ENCODE measurements at regions not wholly inside any gene's neighbourhood (a gene's known extent, or its start where the extent isn't known, plus 50 kb on each side); places are given as distances from the start of the nearest gene placed in this dataset.

DNA sequence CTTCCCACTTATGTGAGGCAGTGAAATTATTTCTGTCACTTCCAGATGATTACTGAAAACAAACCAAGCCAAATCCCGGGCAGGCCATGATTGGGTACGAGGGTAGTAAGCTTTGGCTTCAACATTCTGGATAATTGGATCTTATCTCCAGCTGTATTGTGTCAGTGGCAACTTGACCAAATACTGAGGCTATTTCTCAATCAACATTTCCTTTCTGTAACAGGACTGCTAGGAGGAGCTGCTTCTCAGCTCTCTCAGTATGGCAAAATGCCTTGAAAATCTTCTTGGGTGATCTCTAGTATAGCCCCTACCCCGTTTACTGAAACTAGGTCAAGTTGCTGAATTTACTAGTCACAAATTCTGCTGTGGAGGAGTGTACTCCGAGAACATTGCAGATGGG lies 169.3 kb upstream of the FRMPD4 start:
- no peak for DNase-seq
- Mint-ChIP-seq H3K4me1 (no peaks in the 10 kb centered on the region), H3K9me3 (no peaks in the 10 kb centered on the region), H3K27me3 (no peaks in the 10 kb centered on the region), H3K4me3 (no peak overlapping the region), H3K36me3 (ENCODE audit: low read depth) (no peaks in the 10 kb centered on the region), H3K27ac (no peak overlapping the region)
- intact Hi-C loops (cut with micrococcal nuclease) = no loop called here

DNA sequence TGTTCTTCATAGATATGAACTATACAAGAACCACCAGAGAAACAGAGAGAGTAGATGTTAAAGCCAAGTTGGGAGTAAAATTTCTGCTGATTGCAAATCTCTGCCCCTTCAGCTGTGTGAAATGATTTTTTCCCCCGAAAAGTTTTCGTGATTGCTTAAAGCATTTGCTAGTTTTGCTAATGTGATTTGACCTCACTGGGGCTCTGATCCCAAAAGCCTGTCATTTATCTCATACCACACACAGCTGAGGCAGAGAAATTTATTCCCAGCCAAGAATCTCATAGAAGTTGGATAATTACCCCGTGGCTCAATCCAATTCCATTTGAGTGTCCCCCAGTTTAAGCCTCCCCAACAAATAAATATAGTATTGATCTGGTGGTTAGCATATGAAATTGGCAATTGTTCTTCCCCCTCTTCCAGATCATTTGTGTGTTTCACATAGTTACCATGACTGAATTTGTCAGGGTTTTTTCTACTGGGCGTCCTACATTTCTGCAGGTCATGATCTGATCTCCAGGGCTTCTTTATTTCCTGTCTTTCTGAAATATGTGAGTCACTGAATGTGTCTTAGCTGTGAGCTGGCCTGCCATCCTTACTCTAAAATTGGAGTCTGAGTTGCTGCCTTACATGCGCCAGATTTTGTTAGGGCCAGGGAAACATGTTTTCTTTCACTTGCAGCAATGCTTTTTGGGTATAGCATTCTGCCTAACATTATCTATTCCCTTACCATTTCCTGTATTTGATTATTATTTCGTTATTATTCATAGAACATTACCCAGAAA lies 167.5 kb upstream of the FRMPD4 start:
- H3K9me3 Mint-ChIP-seq = no peaks in the 10 kb centered on the region
- H3K4me3 Mint-ChIP-seq = no peak overlapping the region
- DNase-seq = no peak
- no peaks in the 10 kb centered on the region for H3K4me1 Mint-ChIP-seq
- H3K27me3 Mint-ChIP-seq = no peaks in the 10 kb centered on the region
- H3K27ac Mint-ChIP-seq = no peak overlapping the region
- intact Hi-C loops (cut with micrococcal nuclease) = no loop called here
- no peaks in the 10 kb centered on the region for H3K36me3 Mint-ChIP-seq (ENCODE audit: low read depth)

DNA sequence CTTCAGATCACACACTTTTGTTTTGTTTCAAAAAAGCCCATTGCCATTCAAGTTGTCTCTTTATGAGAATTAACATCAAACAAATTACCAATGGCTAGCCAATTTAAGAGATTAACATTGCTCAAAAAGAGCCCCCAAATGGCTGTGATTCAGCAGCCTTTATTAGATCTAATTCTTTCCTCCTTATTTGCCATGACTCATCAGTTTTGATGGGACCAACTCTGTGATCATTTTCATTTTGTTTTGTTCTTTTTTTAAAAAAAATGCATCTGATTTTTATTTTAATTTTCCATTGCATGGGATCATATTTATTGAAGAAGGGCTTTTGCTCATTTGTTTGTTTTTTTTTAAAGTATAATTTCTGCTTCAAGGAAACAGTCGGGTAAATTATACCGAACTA lies 161.6 kb upstream of the FRMPD4 start:
- no peak overlapping the region for H3K27ac Mint-ChIP-seq
- no peak for DNase-seq
- H3K4me3 Mint-ChIP-seq = no peak overlapping the region
- intact Hi-C loops (cut with micrococcal nuclease) = no loop called here
- H3K9me3 Mint-ChIP-seq = no peaks in the 10 kb centered on the region
- H3K36me3 Mint-ChIP-seq (ENCODE audit: low read depth) = no peaks in the 10 kb centered on the region
- no peaks in the 10 kb centered on the region for H3K27me3 Mint-ChIP-seq
- no peaks in the 10 kb centered on the region for H3K4me1 Mint-ChIP-seq

- no peaks in the 10 kb centered on the region for H3K36me3 Mint-ChIP-seq (ENCODE audit: low read depth)
- intact Hi-C loops (cut with micrococcal nuclease) = no loop called here
- no peaks in the 10 kb centered on the region for H3K9me3 Mint-ChIP-seq
- no peaks in the 10 kb centered on the region for H3K4me1 Mint-ChIP-seq
- no peak overlapping the region for H3K4me3 Mint-ChIP-seq
- H3K27ac Mint-ChIP-seq = no peak overlapping the region
- H3K27me3 Mint-ChIP-seq = no peaks in the 10 kb centered on the region
- no peak for DNase-seq
Measured at GRCh38 chrX:11992271-11992670, 146.0 kb upstream of the FRMPD4 start.

DNA sequence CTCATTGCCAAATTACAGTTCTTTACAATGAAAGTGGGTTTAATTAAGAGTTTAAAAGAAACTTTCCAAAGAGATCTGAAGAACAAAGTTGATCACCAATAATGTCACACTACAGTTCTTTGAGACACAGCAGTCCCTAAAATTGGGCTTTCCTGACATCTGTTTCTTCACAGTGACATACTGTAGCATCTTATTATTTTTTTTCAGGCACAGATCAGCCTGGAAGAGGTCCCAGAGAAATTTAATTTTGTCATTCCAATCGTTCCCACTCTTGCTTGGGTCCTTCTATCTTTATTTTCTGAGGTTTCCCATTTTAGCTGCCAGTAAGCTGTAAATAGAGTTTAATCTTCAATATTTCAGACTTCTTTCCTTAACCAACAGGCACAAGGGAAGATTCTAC lies 143.1 kb upstream of the FRMPD4 start:
- H3K27ac Mint-ChIP-seq = no peak overlapping the region
- no peaks in the 10 kb centered on the region for H3K9me3 Mint-ChIP-seq
- intact Hi-C loops (cut with micrococcal nuclease) = no loop called here
- H3K4me1 Mint-ChIP-seq = no peaks in the 10 kb centered on the region
- H3K4me3 Mint-ChIP-seq = no peak overlapping the region
- no peaks in the 10 kb centered on the region for H3K36me3 Mint-ChIP-seq (ENCODE audit: low read depth)
- no peak for DNase-seq
- H3K27me3 Mint-ChIP-seq = no peaks in the 10 kb centered on the region

DNA sequence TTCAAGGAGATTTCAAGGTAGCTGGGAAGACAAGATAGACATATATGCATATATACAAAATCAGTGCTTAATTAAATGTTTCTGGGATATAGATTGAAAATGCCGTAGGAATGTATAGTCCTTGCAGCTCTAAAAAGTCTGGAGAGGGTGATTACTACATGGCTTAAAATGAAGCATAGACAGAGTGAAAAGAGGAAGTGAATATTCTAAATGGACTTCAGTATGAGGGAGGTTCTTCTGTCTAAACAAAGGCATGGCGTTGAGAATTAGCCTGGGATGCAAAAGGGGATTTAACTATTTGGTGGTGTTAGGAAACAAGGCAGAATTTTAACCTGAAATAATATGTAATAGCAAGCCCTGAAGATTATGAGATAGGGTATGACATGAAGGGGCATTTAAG lies 141.5 kb upstream of the FRMPD4 start:
- DNase-seq = no peak
- Mint-ChIP-seq H3K36me3 (ENCODE audit: low read depth) (no peaks in the 10 kb centered on the region), H3K4me3 (no peak overlapping the region), H3K9me3 (no peaks in the 10 kb centered on the region), H3K4me1 (no peaks in the 10 kb centered on the region), H3K27ac (no peak overlapping the region), H3K27me3 (peaks cover 2% of the 10 kb centered on the region)
- intact Hi-C loops (cut with micrococcal nuclease) = no loop called here

DNA sequence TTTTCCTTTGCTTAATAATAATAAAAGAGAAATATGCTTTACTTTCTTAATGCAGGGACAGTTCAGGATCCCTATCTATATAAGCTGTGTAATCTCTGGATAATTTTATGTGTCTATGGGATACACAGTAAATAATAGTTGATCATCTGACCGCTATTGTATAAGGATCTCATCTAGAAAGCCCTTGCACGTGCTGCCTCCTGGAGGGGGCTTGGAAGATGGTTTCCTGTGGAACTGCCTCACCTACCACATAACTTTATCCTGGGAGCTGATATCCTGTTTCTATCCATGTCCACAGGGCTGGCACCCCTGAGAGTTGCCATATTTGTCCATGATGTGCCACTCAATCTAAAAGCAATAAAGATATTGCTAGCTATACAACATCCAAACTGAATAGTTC lies 139.3 kb upstream of the FRMPD4 start:
- Mint-ChIP-seq H3K4me3 (no peak overlapping the region), H3K36me3 (ENCODE audit: low read depth) (no peaks in the 10 kb centered on the region), H3K9me3 (no peaks in the 10 kb centered on the region), H3K4me1 (no peaks in the 10 kb centered on the region), H3K27ac (no peak overlapping the region), H3K27me3 (peaks cover 2% of the 10 kb centered on the region)
- intact Hi-C loops (cut with micrococcal nuclease) = no loop called here
- no peak for DNase-seq

- no peak for DNase-seq
- H3K27ac Mint-ChIP-seq = no peak overlapping the region
- H3K36me3 Mint-ChIP-seq (ENCODE audit: low read depth) = no peaks in the 10 kb centered on the region
Measured at GRCh38 chrX:12002876-12003275, 135.4 kb upstream of the FRMPD4 start.

GRCh38 chrX:12007881-12008280 lies 130.4 kb upstream of the FRMPD4 start:
- Mint-ChIP-seq H3K4me3 (no peak overlapping the region), H3K9me3 (no peaks in the 10 kb centered on the region), H3K36me3 (ENCODE audit: low read depth) (no peaks in the 10 kb centered on the region), H3K27me3 (no peaks in the 10 kb centered on the region), H3K27ac (no peak overlapping the region), H3K4me1 (peaks cover 2% of the 10 kb centered on the region)
- DNase-seq = no peak
- intact Hi-C loops (cut with micrococcal nuclease) = no loop called here

More at GRCh38 chrX:12002876-12003275, 135.4 kb upstream of the FRMPD4 start:
- Mint-ChIP-seq H3K27me3 (peaks cover 2% of the 10 kb centered on the region), H3K4me1 (peaks cover 2% of the 10 kb centered on the region), H3K4me3 (no peak overlapping the region), H3K9me3 (no peaks in the 10 kb centered on the region)
- intact Hi-C loops (cut with micrococcal nuclease) = no loop called here

GRCh38 chrX:12010436-12010835 lies 127.8 kb upstream of the FRMPD4 start:
- intact Hi-C loops (cut with micrococcal nuclease) = no loop called here
- Mint-ChIP-seq H3K27ac (no peak overlapping the region), H3K4me1 (peaks cover 2% of the 10 kb centered on the region), H3K36me3 (ENCODE audit: low read depth) (no peaks in the 10 kb centered on the region), H3K27me3 (no peaks in the 10 kb centered on the region), H3K4me3 (no peak overlapping the region), H3K9me3 (no peaks in the 10 kb centered on the region)
- no peak for DNase-seq

- no peak overlapping the region for H3K4me3 Mint-ChIP-seq
- H3K36me3 Mint-ChIP-seq (ENCODE audit: low read depth) = no peaks in the 10 kb centered on the region
- intact Hi-C loops (cut with micrococcal nuclease) = no loop called here
- H3K27me3 Mint-ChIP-seq = no peaks in the 10 kb centered on the region
- DNase-seq = no peak
- no peak overlapping the region for H3K27ac Mint-ChIP-seq
- no peaks in the 10 kb centered on the region for H3K9me3 Mint-ChIP-seq
- peaks cover 2% of the 10 kb centered on the region for H3K4me1 Mint-ChIP-seq
Measured at GRCh38 chrX:12011075-12011474, 127.2 kb upstream of the FRMPD4 start.

GRCh38 chrX:12013211-12013618 lies 125.1 kb upstream of the FRMPD4 start:
- H3K36me3 Mint-ChIP-seq (ENCODE audit: low read depth) = no peaks in the 10 kb centered on the region
- no peaks in the 10 kb centered on the region for H3K27me3 Mint-ChIP-seq
- no peak for DNase-seq
- intact Hi-C loops (cut with micrococcal nuclease) = no loop called here
- H3K4me1 Mint-ChIP-seq = no peaks in the 10 kb centered on the region
- H3K27ac Mint-ChIP-seq = no peak overlapping the region
- no peaks in the 10 kb centered on the region for H3K9me3 Mint-ChIP-seq
- no peak overlapping the region for H3K4me3 Mint-ChIP-seq

GRCh38 chrX:12021698-12022097 lies 116.6 kb upstream of the FRMPD4 start:
- Mint-ChIP-seq H3K4me1 (no peaks in the 10 kb centered on the region), H3K9me3 (no peaks in the 10 kb centered on the region), H3K4me3 (no peak overlapping the region), H3K27ac (no peak overlapping the region), H3K27me3 (no peaks in the 10 kb centered on the region), H3K36me3 (ENCODE audit: low read depth) (no peaks in the 10 kb centered on the region)
- DNase-seq = no peak
- intact Hi-C loops (cut with micrococcal nuclease) = no loop called here

DNA sequence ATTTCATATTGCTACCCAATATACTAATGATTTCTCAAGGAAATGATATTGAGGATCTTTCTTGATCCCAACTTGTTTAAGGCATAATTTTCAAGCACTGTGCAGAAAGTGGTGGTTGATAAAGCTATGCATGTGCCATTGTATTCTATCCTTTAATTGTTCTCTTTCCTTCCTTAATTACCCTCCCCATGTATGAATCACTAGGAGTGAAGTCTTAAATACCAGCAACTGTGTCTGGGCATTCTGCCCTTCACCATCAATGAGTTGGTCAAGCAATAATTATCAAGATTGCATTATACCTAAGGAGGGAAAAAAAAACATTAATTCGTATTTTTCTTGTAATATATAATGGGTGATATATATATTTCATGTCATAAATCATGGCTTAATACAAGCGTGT lies 111.8 kb upstream of the FRMPD4 start:
- no peaks in the 10 kb centered on the region for H3K9me3 Mint-ChIP-seq

DNA sequence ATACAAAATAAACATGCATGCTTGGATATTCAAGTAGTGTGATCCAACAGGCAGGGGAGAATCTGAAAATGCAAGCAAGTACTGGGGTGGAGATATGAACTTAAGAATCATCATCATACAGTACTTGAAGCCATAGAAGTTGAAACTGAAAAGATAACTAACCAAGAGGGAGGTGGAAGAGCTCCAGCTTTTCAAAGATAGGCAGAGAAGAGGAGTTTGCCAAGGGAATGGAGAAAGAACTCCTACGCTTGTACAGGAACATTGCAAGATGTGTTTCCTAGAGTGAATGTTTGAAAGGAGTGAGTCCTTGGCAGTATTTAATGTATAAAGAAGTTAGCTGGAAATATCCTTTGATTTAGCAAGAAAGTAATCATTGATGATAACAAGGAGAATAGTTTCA lies 106.2 kb upstream of the FRMPD4 start:
- Mint-ChIP-seq H3K27me3 (no peaks in the 10 kb centered on the region), H3K27ac (no peak overlapping the region), H3K4me1 (no peaks in the 10 kb centered on the region), H3K9me3 (no peaks in the 10 kb centered on the region), H3K4me3 (no peak overlapping the region), H3K36me3 (ENCODE audit: low read depth) (no peaks in the 10 kb centered on the region)
- DNase-seq = no peak
- intact Hi-C loops (cut with micrococcal nuclease) = no loop called here

More for the DNA sequence above, 111.8 kb upstream of the FRMPD4 start:
- Mint-ChIP-seq H3K4me1 (no peaks in the 10 kb centered on the region), H3K27me3 (no peaks in the 10 kb centered on the region), H3K36me3 (ENCODE audit: low read depth) (no peaks in the 10 kb centered on the region), H3K27ac (no peak overlapping the region), H3K4me3 (no peak overlapping the region)
- DNase-seq = no peak
- intact Hi-C loops (cut with micrococcal nuclease) = no loop called here

Measured in activated CD4-positive, alpha-beta T cell treated with anti-CD3 and anti-CD28 coated beads, Interleukin-2, amount 10 ng/mL, durations not matched to agents 24 days and 14 days (primary cell).